OCI-LY3 (cell line): ENCODE measurements at regions not wholly inside any gene's neighbourhood (a gene's known extent, or its start where the extent isn't known, plus 50 kb on each side); places are given as distances from the start of the nearest gene placed in this dataset.

Experiments used
- CTCF ChIP-seq: fragments of 200-600, 300-600 bp; sonication (generic); IDR thresholded peaks from 2 replicates; pipeline ENCODE4 v1.5.1; 2014; ENCODE audit warnings: antibody characterized with exemption, low read length, low read depth
- EZH2phosphoT487 ChIP-seq: fragments of 200-600 bp; shearing (Covaris generic); IDR thresholded peaks from 2 replicates; pipeline ENCODE4 v1.6.1; 2018; ENCODE audit warnings: antibody characterized with exemption, mixed run types, low read depth

- TF ChIP-seq CTCF (no peak), EZH2phosphoT487 (no peak)
Measured at GRCh38 chr18:61606068-61606660, 272.9 kb downstream of the CDH20 start.
